Occipital lobe (tissue), 1 donor: ENCODE measurements at regions not wholly inside any gene's neighbourhood (a gene's known extent, or its start where the extent isn't known, plus 50 kb on each side); places are given as distances from the start of the nearest gene placed in this dataset.

ENCODE experiments used
- DNase-seq: peaks from one replicate; lab custom pipeline; 2025; lab: John Stamatoyannopoulos, UW

DNA sequence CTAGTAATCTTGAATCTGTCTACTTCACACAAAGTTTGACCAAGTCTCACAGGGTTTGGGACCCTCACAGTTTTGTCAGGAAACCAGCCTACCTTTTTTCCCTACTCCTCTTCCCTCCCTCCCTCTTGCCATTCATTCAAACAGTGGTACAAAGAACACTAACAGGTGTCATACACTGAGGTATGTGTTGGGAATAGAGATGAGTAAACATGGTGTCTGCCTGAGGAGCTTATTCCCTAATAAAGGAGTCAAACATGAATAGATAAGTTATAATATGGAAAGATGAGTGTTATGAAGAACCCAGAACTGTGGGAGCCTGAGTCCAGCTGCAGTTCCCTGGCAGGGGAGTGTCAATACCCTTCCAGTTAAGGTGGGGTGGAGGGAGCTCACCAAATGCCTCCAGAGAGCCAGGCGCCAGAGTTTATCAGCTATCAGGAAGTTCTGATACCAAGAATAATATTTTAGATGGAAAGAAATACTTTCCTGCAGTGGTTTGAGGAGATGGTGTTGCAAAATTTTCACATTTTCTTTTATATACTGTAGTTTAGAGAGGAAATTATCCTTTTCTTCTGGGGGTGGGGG lies 183.4 kb upstream of the NR3C1 start:
- DNase-seq: no peak

DNA sequence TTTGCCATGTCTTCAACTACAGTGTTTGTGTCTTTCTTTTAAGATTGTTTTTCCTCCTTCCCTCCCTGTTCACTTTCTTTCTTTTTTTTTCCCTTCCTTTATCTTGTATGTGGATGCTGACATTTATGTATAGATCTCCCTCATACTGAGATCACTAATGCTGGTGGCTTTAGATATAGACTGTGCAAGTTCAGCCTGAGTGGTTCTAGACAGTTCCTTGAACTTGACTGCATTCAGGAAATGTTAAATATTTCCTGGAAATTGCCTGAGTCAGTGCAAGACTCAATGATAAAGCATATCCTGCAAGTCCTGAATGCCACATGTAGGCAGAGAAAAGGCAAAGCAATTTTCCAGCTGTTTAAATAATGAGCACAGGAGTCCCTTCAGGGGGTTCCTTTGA lies 182.5 kb upstream of the NR3C1 start:
- DNase-seq: no peak

DNA sequence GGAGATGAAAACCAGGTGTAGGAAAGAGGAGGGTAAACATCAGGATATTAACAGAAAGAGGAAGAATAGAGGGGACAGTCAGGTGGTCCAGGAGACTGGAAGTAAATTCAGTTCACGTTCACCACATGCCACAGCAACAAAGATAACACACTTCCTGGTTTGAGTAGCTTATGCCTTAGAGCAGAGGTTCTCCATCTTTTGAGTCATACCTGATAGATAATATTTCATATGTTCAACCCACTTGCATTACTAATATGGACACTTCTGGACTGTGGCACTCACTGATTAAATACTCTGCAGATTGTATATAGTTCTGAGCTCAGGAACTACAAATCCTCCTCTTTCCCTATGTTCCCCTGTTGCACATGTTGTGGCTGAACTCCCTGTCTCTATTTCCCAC lies 179.9 kb upstream of the NR3C1 start:
- no peak for DNase-seq

DNA sequence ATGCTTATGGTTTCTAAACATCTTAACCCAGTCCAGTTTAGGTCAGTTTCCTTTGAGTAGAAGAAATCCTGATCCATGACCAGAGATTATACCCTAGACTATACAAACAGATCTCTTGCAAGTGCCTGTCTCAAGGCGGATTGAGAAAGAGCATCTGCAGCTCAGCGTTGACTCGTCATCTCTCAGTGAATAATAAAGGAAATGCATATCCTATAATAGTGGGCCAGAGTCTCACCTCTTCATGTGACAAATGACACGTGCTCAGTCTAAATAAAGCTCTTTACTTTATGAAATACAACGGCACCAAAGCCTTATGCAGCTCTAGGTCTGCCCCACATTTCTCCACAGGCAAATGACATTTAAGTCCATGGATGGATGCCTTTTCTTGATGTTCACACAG lies 179.4 kb upstream of the NR3C1 start:
- DNase-seq: no peak

DNA sequence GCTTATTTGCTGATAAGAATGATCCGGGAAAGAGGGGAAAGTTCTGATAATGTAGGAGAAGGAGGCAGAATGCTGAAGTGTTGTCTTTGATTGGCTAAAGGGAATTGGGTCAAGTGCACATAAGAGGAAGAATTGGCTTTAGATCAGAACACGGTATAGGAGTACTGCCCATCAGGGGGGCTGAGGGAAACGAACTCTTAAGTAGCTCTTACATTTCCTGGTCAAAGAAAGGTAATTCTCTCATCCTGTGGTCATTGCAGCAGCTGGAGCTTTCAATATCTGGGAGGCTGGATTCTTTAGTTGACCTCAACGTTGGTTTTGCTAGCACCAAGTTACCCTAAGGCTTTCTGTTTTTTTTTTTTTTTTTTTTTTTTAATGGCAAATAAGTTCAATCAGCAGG lies 178.7 kb upstream of the NR3C1 start:
- DNase-seq: no peak

- no peak for DNase-seq
Measured at GRCh38 chr5:143581649-143582048, 178.2 kb upstream of the NR3C1 start.

DNA sequence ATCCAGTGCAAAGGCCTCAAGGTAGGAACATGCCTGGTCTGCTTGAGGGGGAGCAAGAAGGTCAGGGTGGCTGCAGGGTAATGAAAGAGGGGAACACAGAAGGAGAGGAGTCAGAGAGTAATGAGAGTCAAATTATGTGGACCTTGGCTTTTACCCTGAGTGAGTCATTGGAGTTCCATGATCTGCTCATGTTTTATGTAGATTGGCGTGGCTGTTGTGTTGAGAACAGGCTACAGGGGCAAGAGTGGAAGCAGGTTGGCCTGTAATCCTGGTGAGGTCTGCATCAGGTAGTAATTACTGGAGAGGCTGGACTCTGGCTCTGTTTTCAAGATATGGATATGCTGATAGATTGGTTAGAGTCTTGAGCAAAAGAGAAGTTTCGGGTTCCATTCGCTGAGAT lies 177.7 kb upstream of the NR3C1 start:
- DNase-seq: no peak

- DNase-seq: no peak
Measured at GRCh38 chr5:143576711-143577484, 173.4 kb upstream of the NR3C1 start.

DNA sequence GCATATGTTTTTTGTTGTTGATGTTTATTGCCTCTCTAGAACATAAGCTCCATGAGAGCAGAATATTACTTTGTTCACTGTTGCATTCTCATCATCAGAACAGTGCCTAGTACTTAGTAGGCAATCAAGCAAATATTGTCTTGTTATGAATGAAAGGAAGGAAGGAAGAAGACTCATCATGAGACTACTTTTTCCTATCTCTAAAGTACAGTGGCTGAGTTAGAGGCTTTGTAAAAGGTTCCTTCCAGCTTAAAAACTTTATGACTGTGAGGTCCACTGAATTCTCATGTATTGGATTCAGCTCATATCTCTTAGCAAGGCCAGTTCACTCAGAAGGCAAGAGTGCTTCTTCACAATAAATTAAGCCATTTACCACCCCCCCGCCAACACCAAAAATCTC lies 171.8 kb upstream of the NR3C1 start:
- no peak for DNase-seq

DNA sequence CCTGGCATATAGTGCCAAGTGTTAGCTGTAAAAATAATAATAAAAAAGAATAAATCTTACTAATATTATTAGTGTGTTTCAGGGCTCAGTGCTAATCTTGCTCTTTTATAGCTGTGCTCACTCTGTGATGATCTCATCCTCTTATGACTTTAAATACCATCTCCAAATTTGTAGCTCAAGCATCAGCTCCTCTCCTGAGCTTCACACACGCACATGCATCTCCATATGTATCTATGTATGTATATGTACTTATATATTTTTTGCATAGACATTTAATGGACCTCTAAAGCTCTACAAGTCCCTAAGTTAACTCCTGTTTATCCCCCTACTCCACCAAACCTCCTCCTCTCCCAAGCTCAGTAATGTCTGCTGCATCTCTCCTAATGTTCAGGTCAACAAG lies 170.8 kb upstream of the NR3C1 start:
- DNase-seq: no peak

GRCh38 chr5:143573568-143574170 lies 170.2 kb upstream of the NR3C1 start:
- no peak for DNase-seq

- no peak for DNase-seq
Measured at GRCh38 chr5:143572671-143573070, 169.2 kb upstream of the NR3C1 start.

- no peak for DNase-seq
Measured at GRCh38 chr5:143571642-143572624, 168.4 kb upstream of the NR3C1 start.

- DNase-seq: no peak
Measured at GRCh38 chr5:143570989-143571388, 167.5 kb upstream of the NR3C1 start.

GRCh38 chr5:143569722-143570567 lies 166.5 kb upstream of the NR3C1 start:
- no peak for DNase-seq

GRCh38 chr5:143569213-143569701 lies 165.8 kb upstream of the NR3C1 start:
- no peak for DNase-seq

DNA sequence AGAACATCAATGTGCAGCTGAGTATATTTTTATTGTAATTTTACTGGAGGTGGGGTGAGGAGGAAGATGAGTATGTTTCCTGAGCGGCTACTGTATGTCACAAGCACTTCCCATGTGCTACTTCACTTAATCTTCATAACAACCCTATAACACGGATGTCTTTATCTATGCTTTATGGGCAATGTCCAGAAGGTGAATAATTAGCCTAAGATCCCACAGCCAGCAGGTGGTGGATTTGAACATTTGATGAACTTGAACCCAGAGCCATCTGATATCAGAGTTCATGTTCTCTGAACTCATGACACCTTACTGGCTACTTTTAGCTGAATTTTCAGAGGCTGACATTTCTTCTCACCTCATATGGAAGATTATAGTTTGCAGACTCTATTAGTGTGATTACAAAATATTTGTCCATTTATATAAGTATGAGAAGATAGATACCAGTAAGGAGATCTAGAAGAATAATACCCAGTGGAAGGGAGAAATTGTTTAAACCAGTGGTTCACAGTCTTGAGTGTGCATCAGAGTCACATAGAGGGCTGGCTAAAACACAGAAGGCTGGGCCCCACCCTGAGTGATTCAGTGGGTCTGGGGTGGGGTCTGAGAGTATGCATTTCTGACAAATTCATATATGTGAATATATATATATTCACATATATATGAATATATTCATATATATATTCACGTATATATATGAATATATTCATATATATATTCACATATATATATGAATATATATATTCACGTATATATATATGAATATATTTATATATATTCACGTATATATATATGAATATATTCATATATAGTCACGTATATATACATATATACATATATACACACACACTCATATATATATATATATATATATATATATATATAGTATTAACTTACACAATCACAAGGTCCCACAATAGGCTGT lies 164.4 kb upstream of the NR3C1 start:
- no peak for DNase-seq

DNA sequence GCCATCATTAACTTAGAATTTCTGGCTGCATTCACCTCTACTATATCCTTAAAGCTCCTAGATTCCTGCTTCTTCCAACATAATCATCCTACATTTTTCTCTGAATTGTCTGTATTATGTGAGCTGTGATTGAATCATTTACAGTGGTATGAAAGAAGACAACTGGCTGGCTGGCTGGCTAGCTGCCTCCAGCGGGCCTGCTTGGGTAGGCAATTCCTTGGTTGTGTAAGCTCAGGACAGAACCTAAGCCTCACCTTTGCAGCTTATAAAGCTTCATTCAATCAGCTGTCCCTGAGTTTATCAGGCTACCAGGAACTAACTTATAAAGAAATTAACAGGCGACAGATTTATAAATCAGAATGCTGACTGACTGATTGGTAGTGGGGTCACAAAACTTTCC lies 162.7 kb upstream of the NR3C1 start:
- no peak for DNase-seq

DNA sequence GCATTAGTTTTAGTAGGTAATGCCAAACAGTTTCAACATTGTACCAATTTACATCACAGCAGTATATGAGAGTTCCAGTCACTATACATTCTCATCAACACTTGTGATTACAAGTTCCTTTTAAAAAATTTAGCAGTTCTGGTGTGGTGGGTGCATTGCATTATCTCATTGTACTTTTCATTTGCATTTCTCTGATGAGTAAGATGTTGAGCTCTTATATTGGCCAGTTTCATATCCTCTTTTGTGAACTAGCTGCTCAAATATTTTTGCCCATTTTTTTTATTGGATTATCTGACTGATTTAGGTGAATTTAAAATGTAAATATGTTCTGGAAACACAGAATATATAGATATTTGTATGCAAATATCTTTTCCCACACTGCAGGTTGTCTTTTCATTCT lies 160.9 kb upstream of the NR3C1 start:
- DNase-seq: no peak

GRCh38 chr5:143562935-143563334 lies 159.4 kb upstream of the NR3C1 start:
- no peak for DNase-seq
